CD4-positive, alpha-beta T cell treated with Interferon gamma for 1 hour (primary cell): ENCODE measurements at regions not wholly inside any gene's neighbourhood (a gene's known extent, or its start where the extent isn't known, plus 50 kb on each side); places are given as distances from the start of the nearest gene placed in this dataset.

Source experiments
- DNase-seq: peaks from one replicate; pipeline ENCODE4 v3.0.0-alpha.2; 2020

GRCh38 chr19:31718032-31718431 lies 368.8 kb upstream of the TSHZ3 start:
- no peak for DNase-seq

GRCh38 chr19:31718898-31719297 lies 369.7 kb upstream of the TSHZ3 start:
- no peak for DNase-seq

- DNase-seq: no peak
These were observed 373.9 kb upstream of the TSHZ3 start for GRCh38 chr19:31723101-31723500.

- DNase-seq: no peak
These were observed 375.8 kb upstream of the TSHZ3 start for GRCh38 chr19:31725051-31725450.

GRCh38 chr19:31727536-31727935 lies 378.3 kb upstream of the TSHZ3 start:
- DNase-seq: no peak

GRCh38 chr19:31730270-31730669 lies 381.0 kb upstream of the TSHZ3 start:
- DNase-seq: no peak

- no peak for DNase-seq
These were observed 384.4 kb upstream of the TSHZ3 start for GRCh38 chr19:31733591-31733990.

GRCh38 chr19:31742249-31742648 lies 393.0 kb upstream of the TSHZ3 start:
- DNase-seq: no peak

GRCh38 chr19:31745731-31746130 lies 396.5 kb upstream of the TSHZ3 start:
- no peak for DNase-seq

GRCh38 chr19:31749231-31749630 lies 400.0 kb upstream of the TSHZ3 start:
- DNase-seq: no peak

- DNase-seq: no peak
These were observed 410.1 kb upstream of the TSHZ3 start for GRCh38 chr19:31759359-31759758.

GRCh38 chr19:31761281-31761913 lies 412.2 kb upstream of the TSHZ3 start:
- no peak for DNase-seq

- DNase-seq: no peak
These were observed 421.0 kb upstream of the TSHZ3 start for GRCh38 chr19:31770223-31770622.

- no peak for DNase-seq
These were observed 423.7 kb upstream of the TSHZ3 start for GRCh38 chr19:31772915-31773314.

- DNase-seq: no peak
These were observed 432.3 kb upstream of the TSHZ3 start for GRCh38 chr19:31781542-31781941.

- no peak for DNase-seq
These were observed 434.4 kb upstream of the TSHZ3 start for GRCh38 chr19:31783592-31783991.

GRCh38 chr19:31784671-31785101 lies 435.4 kb upstream of the TSHZ3 start:
- DNase-seq: no peak

- no peak for DNase-seq
These were observed 452.4 kb upstream of the TSHZ3 start for GRCh38 chr19:31801611-31802010.

- DNase-seq: no peak
These were observed 454.7 kb upstream of the TSHZ3 start for GRCh38 chr19:31803835-31804446.

- no peak for DNase-seq
These were observed 455.4 kb upstream of the TSHZ3 start for GRCh38 chr19:31804668-31805067.

- no peak for DNase-seq
These were observed 461.4 kb upstream of the TSHZ3 start for GRCh38 chr19:31810536-31811109.

GRCh38 chr19:31817971-31818797 lies 468.9 kb upstream of the TSHZ3 start:
- DNase-seq: no peak

- DNase-seq: no peak
These were observed 469.5 kb upstream of the TSHZ3 start for GRCh38 chr19:31818798-31819105.

- DNase-seq: no peak
These were observed 470.6 kb upstream of the TSHZ3 start for GRCh38 chr19:31819837-31820236.
